ENCODE measurements at regions not wholly inside any gene's neighbourhood (a gene's known extent, or its start where the extent isn't known, plus 50 kb on each side); places are given as distances from the start of the nearest gene placed in this dataset.

DNA sequence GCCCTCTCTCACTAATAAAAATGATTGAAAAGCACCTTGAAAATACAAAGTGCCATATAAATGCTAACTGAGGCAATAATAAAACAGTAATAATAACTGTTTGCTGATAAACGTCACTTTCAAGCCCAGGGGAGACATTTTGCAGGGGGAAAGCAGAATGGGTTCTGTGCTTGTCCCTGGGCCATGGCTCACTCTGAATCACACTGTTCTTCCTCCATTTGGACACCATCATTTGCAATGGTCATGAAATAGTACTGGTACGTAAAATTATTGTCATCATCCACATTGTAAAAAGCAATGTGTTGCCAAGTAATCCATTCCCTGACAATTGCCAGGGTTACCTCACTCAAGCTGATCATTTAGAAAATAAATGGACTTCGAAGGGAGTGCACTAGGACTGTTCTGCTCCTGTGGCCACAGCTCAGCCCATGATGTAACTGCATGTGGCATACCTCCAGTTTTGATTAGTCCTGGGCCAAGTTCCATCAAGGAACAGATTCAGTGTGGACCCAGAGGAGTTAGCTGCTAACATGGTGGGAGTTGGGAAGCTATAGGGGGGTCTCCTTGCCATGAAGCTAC, 508.8 kb upstream of the CELF4 start:
- no peaks in the 10 kb centered on the region for H3K79me2 ChIP-seq (ENCODE audit: control insufficient read depth in 1 of 2, insufficient read depth in 2 of 2, low read length in 2 of 2)
- CTCF ChIA-PET (ENCODE audit: partially characterized antibody) = no interaction called here
- no peak for TF ChIP-seq JUND (IDR thresholded peaks at IDR 0.05; ENCODE audit: low read length)
- no peak for TF ChIP-seq RXRA (IDR thresholded peaks at IDR 0.05; ENCODE audit: insufficient read depth, low read depth, low read length)
- TF ChIP-seq POLR2A (IDR thresholded peaks at IDR 0.05; ENCODE audit: control extremely low read depth in 1 of 2, low read depth in 2 of 2, low read length in 2 of 2) = no peak
- TF ChIP-seq CBX8 (IDR thresholded peaks at IDR 0.05; ENCODE audit: borderline replicate concordance, low read depth, low read length) = no peak
- TF ChIP-seq SP4 (IDR thresholded peaks at IDR 0.05; ENCODE audit: low read length) = no peak
- no peak for TF ChIP-seq POLR2AphosphoS5 (IDR thresholded peaks at IDR 0.05; ENCODE audit: low read depth, low read length)
- TF ChIP-seq SUZ12 (IDR thresholded peaks at IDR 0.05; ENCODE audit: low read length) = no peak
- no peak for TF ChIP-seq CBX5 (IDR thresholded peaks at IDR 0.05; ENCODE audit: low read depth, low read length)
- TF ChIP-seq, protein P1, sequence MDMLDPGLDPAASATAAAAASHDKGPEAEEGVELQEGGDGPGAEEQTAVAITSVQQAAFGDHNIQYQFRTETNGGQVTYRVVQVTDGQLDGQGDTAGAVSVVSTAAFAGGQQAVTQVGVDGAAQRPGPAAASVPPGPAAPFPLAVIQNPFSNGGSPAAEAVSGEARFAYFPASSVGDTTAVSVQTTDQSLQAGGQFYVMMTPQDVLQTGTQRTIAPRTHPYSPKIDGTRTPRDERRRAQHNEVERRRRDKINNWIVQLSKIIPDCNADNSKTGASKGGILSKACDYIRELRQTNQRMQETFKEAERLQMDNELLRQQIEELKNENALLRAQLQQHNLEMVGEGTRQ (IDR thresholded peaks at IDR 0.05; ENCODE audit: low read length) = no peak
- no peak for TF ChIP-seq CREB1 (IDR thresholded peaks at IDR 0.05)
- no peak for TF ChIP-seq KDM1A (IDR thresholded peaks at IDR 0.05; ENCODE audit: borderline replicate concordance, low read length)
- no peak for TF ChIP-seq TAF7 (optimal IDR thresholded peaks at IDR 0.05; ENCODE audit: borderline replicate concordance, low read depth, low read length)
- no peak for TF ChIP-seq BACH1 (IDR thresholded peaks at IDR 0.05; ENCODE audit: low read length)
- TF ChIP-seq, protein P2, sequence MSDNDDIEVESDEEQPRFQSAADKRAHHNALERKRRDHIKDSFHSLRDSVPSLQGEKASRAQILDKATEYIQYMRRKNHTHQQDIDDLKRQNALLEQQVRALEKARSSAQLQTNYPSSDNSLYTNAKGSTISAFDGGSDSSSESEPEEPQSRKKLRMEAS (IDR thresholded peaks at IDR 0.05) = no peak

More for the DNA sequence above, 508.8 kb upstream of the CELF4 start:
- H3K9ac ChIP-seq (replicated peaks in 1 of 4; ENCODE audit: extremely low read depth in 1 of 4, low read depth in 3 of 4, low read length in 3 of 4) = no peak overlapping the region
- no peak overlapping the region for H3K4me2 ChIP-seq (ENCODE audit: insufficient read depth in 1 of 2, low read depth in 2 of 2, low read length in 2 of 2)
- H2BK12ac ChIP-seq (ENCODE audit: low read depth, low read length) = no peak overlapping the region
- H2BK120ac ChIP-seq (replicated peaks; ENCODE audit: low read depth, low read length) = no peak overlapping the region
- H4K8ac ChIP-seq (ENCODE audit: extremely low read depth, insufficient read depth, low read length) = no peak overlapping the region
- DNase-seq (ENCODE audit: low read depth in 1 of 2, low spot score in 2 of 2) (no peak), FAIRE-seq (no peak)
- H2BK5ac ChIP-seq (ENCODE audit: low read depth, low read length) = no peak overlapping the region
- H3K27me3 ChIP-seq (replicated peaks in 1 of 4; ENCODE audit: control insufficient read depth in 3 of 4, extremely low read depth in 1 of 4, insufficient read depth in 3 of 4, low read length in 3 of 4) = no peaks in the 10 kb centered on the region
- no peak overlapping the region for H3K56ac ChIP-seq (replicated peaks; ENCODE audit: insufficient read length, low read depth, low read length)
- H4K5ac ChIP-seq (ENCODE audit: insufficient read length, low read depth, low read length) = no peak overlapping the region
- no peaks in the 10 kb centered on the region for H3K4me1 ChIP-seq (replicated peaks in 1 of 4; ENCODE audit: control insufficient read depth in 3 of 4, insufficient read depth in 4 of 4, low read length in 3 of 4)
- H4K20me1 ChIP-seq (replicated peaks in 1 of 2; ENCODE audit: control insufficient read depth in 1 of 2, insufficient read depth in 2 of 2, low read length in 2 of 2) = no peaks in the 10 kb centered on the region
- H3K14ac ChIP-seq (ENCODE audit: insufficient read length) = no peak overlapping the region
- no peak overlapping the region for H3K23ac ChIP-seq (ENCODE audit: insufficient read length)
- H2BK15ac ChIP-seq (ENCODE audit: low read length) = no peak overlapping the region
- H3K36me3 ChIP-seq (ENCODE audit: control insufficient read depth in 2 of 4, insufficient read depth in 4 of 4, low read length in 3 of 4) = no peaks in the 10 kb centered on the region
- H3K9me3 ChIP-seq (ENCODE audit: insufficient read depth in 2 of 2, low read depth in 1 of 2, low read length in 1 of 2) = no peaks in the 10 kb centered on the region
- H2BK20ac ChIP-seq (ENCODE audit: low read length) = no peak overlapping the region
- H3K27ac ChIP-seq (ENCODE audit: low read depth, low read length) = no peak overlapping the region
- no peak overlapping the region for H3K18ac ChIP-seq (ENCODE audit: extremely low read depth, low read length)
- no peak overlapping the region for H3K4ac ChIP-seq (replicated peaks; ENCODE audit: insufficient read length, low read depth, low read length)
- POLR2A ChIA-PET (ENCODE audit: partially characterized antibody) = no interaction called here
- H3K79me1 ChIP-seq (ENCODE audit: low read depth, low read length) = no peaks in the 10 kb centered on the region
- no peaks in the 10 kb centered on the region for H3K23me2 ChIP-seq (ENCODE audit: low read depth, low read length)
- H2AK5ac ChIP-seq (ENCODE audit: low read depth, low read length) = no peak overlapping the region
- H2AFZ ChIP-seq (ENCODE audit: low read length) = no peak overlapping the region
- H3K4me3 ChIP-seq (ENCODE audit: extremely low read depth in 1 of 4, insufficient read depth in 2 of 4, low read depth in 3 of 4, low read length in 4 of 4) = no peak overlapping the region
- 91% methylated on average over 3 of the region's 3 CpGs; no CpG with 5 or more reads in 1 of the 2 experiments for WGBS, 2 experiments (ENCODE audit: extremely low coverage in 1 of 2, insufficient coverage in 1 of 2, insufficient read length in 1 of 2, insufficient replicate concordance in 2 of 2, low coverage in 1 of 2, low lambda C conversion rate in 2 of 2, missing lambda C conversion rate in 1 of 2)
- no peak overlapping the region for H4K91ac ChIP-seq (replicated peaks; ENCODE audit: insufficient read length, low read length)

Measured in H1 (cell line).